ENCODE measurements at regions not wholly inside any gene's neighbourhood (a gene's known extent, or its start where the extent isn't known, plus 50 kb on each side); places are given as distances from the start of the nearest gene placed in this dataset.

DNA sequence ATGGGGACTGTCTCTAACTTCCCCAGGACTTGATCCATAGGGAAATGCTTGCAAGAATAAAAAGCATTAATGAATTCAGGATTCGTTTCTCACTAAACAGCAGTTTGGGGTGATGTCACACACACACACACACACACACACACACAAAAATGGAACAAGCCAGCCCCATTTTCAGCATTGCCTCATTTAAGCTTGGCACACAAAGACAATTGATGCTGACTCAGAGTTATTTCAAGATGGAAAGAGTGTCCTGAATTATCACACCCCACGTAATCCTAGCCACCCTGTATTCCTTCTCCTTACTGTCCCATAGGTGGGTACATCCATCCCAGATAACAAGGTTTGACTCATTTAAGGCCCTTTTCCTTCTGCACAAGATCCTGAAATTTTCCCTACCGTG, 345.1 kb upstream of the HS3ST1 start:
- WGBS, 2 experiments (ENCODE audit: extremely low coverage in 1 of 2, insufficient coverage in 1 of 2, insufficient read length in 1 of 2, insufficient replicate concordance in 2 of 2, low coverage in 1 of 2, low lambda C conversion rate in 2 of 2, missing lambda C conversion rate in 1 of 2), result 89% methylated on average over 3 of the region's 3 CpGs; no CpG with 5 or more reads in 1 of the 2 experiments
- Histone ChIP-seq H3K18ac (ENCODE audit: extremely low read depth, low read length) (no peak overlapping the region), H3K9ac (replicated peaks in 1 of 4; ENCODE audit: extremely low read depth in 1 of 4, low read depth in 3 of 4, low read length in 3 of 4) (no peak overlapping the region), H3K23ac (ENCODE audit: insufficient read length) (no peak overlapping the region), H3K4me2 (ENCODE audit: insufficient read depth in 1 of 2, low read depth in 2 of 2, low read length in 2 of 2) (no peak overlapping the region), H2AFZ (ENCODE audit: low read length) (no peak overlapping the region), H3K79me1 (ENCODE audit: low read depth, low read length) (no peaks in the 10 kb centered on the region), H3K27ac (ENCODE audit: low read depth, low read length) (no peak overlapping the region), H4K5ac (ENCODE audit: insufficient read length, low read depth, low read length) (no peak overlapping the region), H2BK5ac (ENCODE audit: low read depth, low read length) (no peak overlapping the region), H3K4ac (replicated peaks; ENCODE audit: insufficient read length, low read depth, low read length) (no peak overlapping the region), H3K27me3 (replicated peaks in 1 of 4; ENCODE audit: control insufficient read depth in 3 of 4, extremely low read depth in 1 of 4, insufficient read depth in 3 of 4, low read length in 3 of 4) (no peaks in the 10 kb centered on the region), H3K79me2 (ENCODE audit: control insufficient read depth in 1 of 2, insufficient read depth in 2 of 2, low read length in 2 of 2) (no peaks in the 10 kb centered on the region), H4K91ac (replicated peaks; ENCODE audit: insufficient read length, low read length) (no peak overlapping the region), H2BK20ac (ENCODE audit: low read length) (no peak overlapping the region), H3K36me3 (ENCODE audit: control insufficient read depth in 2 of 4, insufficient read depth in 4 of 4, low read length in 3 of 4) (no peaks in the 10 kb centered on the region), H2AK5ac (ENCODE audit: low read depth, low read length) (no peak overlapping the region), H2BK15ac (ENCODE audit: low read length) (no peak overlapping the region), H3K4me3 (ENCODE audit: extremely low read depth in 1 of 4, insufficient read depth in 2 of 4, low read depth in 3 of 4, low read length in 4 of 4) (no peak overlapping the region), H3K9me3 (ENCODE audit: insufficient read depth in 2 of 2, low read depth in 1 of 2, low read length in 1 of 2) (peaks cover 0 to 7% of the 10 kb centered on the region in 2 experiments; a peak in 1 of 4 replicates), H3K23me2 (ENCODE audit: low read depth, low read length) (no peaks in the 10 kb centered on the region), H2BK12ac (ENCODE audit: low read depth, low read length) (no peak overlapping the region; the same call in 1 of the 2 replicates), H3K4me1 (replicated peaks in 1 of 4; ENCODE audit: control insufficient read depth in 3 of 4, insufficient read depth in 4 of 4, low read length in 3 of 4) (no peaks in the 10 kb centered on the region), H4K20me1 (replicated peaks in 1 of 2; ENCODE audit: control insufficient read depth in 1 of 2, insufficient read depth in 2 of 2, low read length in 2 of 2) (no peaks in the 10 kb centered on the region), H2BK120ac (replicated peaks; ENCODE audit: low read depth, low read length) (no peak overlapping the region), H3K14ac (ENCODE audit: insufficient read length) (no peak overlapping the region), H3K56ac (replicated peaks; ENCODE audit: insufficient read length, low read depth, low read length) (no peak overlapping the region), H4K8ac (ENCODE audit: extremely low read depth, insufficient read depth, low read length) (no peak overlapping the region)
- ChIA-PET POLR2A (ENCODE audit: partially characterized antibody) (no interaction called here), CTCF (ENCODE audit: partially characterized antibody) (no interaction called here)
- no peak for FAIRE-seq
- no peak for TF ChIP-seq RAD21 (IDR thresholded peaks at IDR 0.05 in 1 of 2, conservative IDR thresholded peaks at IDR 0.05 in 1 of 2; ENCODE audit: low read depth in 2 of 2, low read length in 2 of 2)
- TF ChIP-seq SP4 (IDR thresholded peaks at IDR 0.05; ENCODE audit: low read length), result no peak
- no peak for TF ChIP-seq CEBPB (IDR thresholded peaks at IDR 0.05; ENCODE audit: low read depth, low read length)
- TF ChIP-seq SP2 (IDR thresholded peaks at IDR 0.05; ENCODE audit: low read length), result no peak
- TF ChIP-seq GTF2F1 (IDR thresholded peaks at IDR 0.05; ENCODE audit: borderline replicate concordance, low read depth, low read length), result no peak
- TF ChIP-seq TBP (IDR thresholded peaks at IDR 0.05; ENCODE audit: low read depth, low read length), result no peak
- no peak for TF ChIP-seq SRF (IDR thresholded peaks at IDR 0.05; ENCODE audit: low read depth, low read length)
- TF ChIP-seq RBBP5 (IDR thresholded peaks at IDR 0.05; ENCODE audit: borderline replicate concordance, low read depth, low read length), result no peak
- no peak for TF ChIP-seq SAP30 (IDR thresholded peaks at IDR 0.05; ENCODE audit: insufficient read depth, insufficient replicate concordance, low read length)
- TF ChIP-seq POLR2AphosphoS5 (IDR thresholded peaks at IDR 0.05; ENCODE audit: low read depth, low read length), result no peak
- TF ChIP-seq YY1 (IDR thresholded peaks at IDR 0.05; ENCODE audit: low read depth, low read length), result no peak
- no peak for TF ChIP-seq NRF1 (IDR thresholded peaks at IDR 0.05; ENCODE audit: low read depth, low read length)
- TF ChIP-seq FOSL1 (IDR thresholded peaks at IDR 0.05; ENCODE audit: insufficient read depth, low read depth, low read length), result no peak
- no peak for TF ChIP-seq NANOG (IDR thresholded peaks at IDR 0.05; ENCODE audit: insufficient read depth, low read depth, low read length, poor library complexity, severe bottlenecking)
- DNase-seq (ENCODE audit: low read depth in 1 of 2, low spot score in 2 of 2), result no peak
